ENCODE measurements at regions not wholly inside any gene's neighbourhood (a gene's known extent, or its start where the extent isn't known, plus 50 kb on each side); places are given as distances from the start of the nearest gene placed in this dataset.
A peak's percentile ranks its signal among the peaks of the same experiment; 100 is the strongest.
"Not testable (repeated sequence)": the region's sequence is repeated elsewhere in the genome, so short reads cannot be mapped to it uniquely, and the experiment has no call there.

DNA sequence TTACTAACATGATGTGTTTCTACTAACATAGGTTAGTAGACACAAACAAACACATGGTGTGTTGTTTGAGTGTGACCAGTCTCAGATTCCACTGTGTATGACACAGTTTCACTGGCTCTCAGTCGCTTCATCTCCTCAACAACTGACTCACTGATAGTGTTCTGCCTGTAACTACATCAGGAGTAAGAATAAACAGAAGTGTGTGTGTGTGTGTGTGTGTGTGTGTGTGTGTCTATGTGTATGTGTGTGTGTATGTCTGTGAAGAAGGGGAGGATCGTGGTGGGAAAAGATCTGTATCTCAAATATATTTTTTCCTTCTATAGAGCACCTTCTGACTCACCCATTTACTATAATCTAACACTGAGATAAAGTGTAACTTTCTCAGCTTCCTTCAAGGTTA lies 391.0 kb downstream of the PTPRC start:
- no peaks in the 10 kb centered on the region for H3K9me3 Mint-ChIP-seq (ENCODE audit: low read depth)
- no peaks in the 10 kb centered on the region for H3K27me3 Mint-ChIP-seq
- no peak overlapping the region for H3K4me3 Mint-ChIP-seq
- no peak for DNase-seq
- intact Hi-C loops (cut with DNase I, micrococcal nuclease) = no loop called here
- H3K4me1 Mint-ChIP-seq = peaks cover 17% of the 10 kb centered on the region
- ATAC-seq = peak; percentile 79
- ChIA-PET CTCF (interaction anchor here (0.6 kb wide), 1 partner anchor 1097 kb away, joined by 3 read pairs; no protein-coding TSS in a partner anchor), POLR2A (no interaction called here)
- H3K36me3 Mint-ChIP-seq (ENCODE audit: low read depth) = no peaks in the 10 kb centered on the region
- no peak overlapping the region for H3K27ac Mint-ChIP-seq

DNA sequence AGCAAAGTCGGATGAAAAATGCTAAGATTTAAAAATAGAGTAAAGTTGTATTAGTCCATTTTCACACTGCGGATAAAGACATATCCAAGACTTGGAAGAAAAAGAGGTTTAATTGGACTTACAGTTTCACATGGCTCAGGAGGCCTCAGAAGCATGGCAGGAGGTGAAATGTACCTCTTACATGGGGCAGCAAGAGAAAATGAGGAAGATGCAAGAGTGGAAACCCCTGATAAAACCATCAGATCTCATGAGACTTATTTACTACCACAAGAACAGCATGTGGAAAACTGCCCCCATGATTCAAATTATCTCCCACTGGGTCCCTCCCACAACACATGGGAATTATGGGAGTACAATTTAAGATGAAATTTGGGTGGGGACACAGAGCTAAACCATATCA lies 391.7 kb downstream of the PTPRC start:
- H3K27ac Mint-ChIP-seq; H3K9me3 Mint-ChIP-seq (ENCODE audit: low read depth); H3K27me3 Mint-ChIP-seq; H3K36me3 Mint-ChIP-seq (ENCODE audit: low read depth); POLR2A ChIA-PET; CTCF ChIA-PET; DNase-seq; intact Hi-C loops (cut with DNase I, micrococcal nuclease); H3K4me3 Mint-ChIP-seq; ATAC-seq: not testable (repeated sequence)
- H3K4me1 Mint-ChIP-seq = peaks cover 17% of the 10 kb centered on the region

DNA sequence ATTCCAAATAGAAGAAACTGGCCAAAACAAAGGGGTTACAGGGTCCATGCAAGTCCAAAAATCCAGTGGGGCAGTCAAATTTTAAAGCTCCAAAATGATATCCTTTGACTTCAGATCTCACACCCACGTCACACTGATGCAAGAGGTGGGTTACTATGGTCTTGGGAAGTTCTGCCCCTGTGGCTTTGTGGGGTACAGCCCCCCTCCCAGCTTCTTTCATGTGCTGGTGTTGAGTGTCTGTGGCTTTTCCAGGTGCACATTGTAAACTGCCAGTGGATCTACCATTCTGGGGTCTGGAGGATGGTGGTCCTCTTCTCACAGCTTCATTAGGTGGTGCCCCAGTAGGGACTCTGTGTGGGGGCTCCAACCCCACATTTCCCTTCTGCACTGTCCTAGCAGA lies 392.3 kb downstream of the PTPRC start:
- H3K27me3 Mint-ChIP-seq; ATAC-seq; CTCF ChIA-PET; H3K36me3 Mint-ChIP-seq (ENCODE audit: low read depth); H3K9me3 Mint-ChIP-seq (ENCODE audit: low read depth); H3K4me3 Mint-ChIP-seq; intact Hi-C loops (cut with DNase I, micrococcal nuclease); POLR2A ChIA-PET; H3K27ac Mint-ChIP-seq; DNase-seq: not testable (repeated sequence)
- H3K4me1 Mint-ChIP-seq = peaks cover 17% of the 10 kb centered on the region

DNA sequence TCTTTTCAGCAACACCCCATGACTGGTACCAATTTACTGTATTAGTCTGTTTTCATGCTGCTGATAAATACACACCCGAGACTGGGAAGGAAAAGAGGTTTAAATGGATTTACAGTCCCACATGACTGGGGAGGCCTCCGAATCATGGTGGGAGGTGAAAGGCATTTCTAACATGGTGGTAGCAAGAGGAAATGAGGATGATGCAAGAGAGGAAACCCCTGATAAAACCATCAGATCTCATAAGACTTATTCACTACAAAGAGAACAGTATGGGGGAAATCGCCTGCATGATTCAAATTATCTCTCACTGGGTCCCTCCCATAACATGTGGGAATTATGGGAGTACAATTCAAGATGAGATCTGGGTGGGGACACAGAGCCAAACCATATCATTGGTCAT lies 393.6 kb downstream of the PTPRC start:
- ATAC-seq; H3K4me3 Mint-ChIP-seq; intact Hi-C loops (cut with DNase I, micrococcal nuclease); H3K36me3 Mint-ChIP-seq (ENCODE audit: low read depth); H3K27ac Mint-ChIP-seq; H3K27me3 Mint-ChIP-seq; DNase-seq; POLR2A ChIA-PET; H3K9me3 Mint-ChIP-seq (ENCODE audit: low read depth): not testable (repeated sequence)
- H3K4me1 Mint-ChIP-seq = peaks cover 17% of the 10 kb centered on the region
- CTCF ChIA-PET = interaction anchor here (0.5 kb wide), 1 partner anchor 33 kb away, joined by 3 read pairs; no protein-coding TSS in a partner anchor

DNA sequence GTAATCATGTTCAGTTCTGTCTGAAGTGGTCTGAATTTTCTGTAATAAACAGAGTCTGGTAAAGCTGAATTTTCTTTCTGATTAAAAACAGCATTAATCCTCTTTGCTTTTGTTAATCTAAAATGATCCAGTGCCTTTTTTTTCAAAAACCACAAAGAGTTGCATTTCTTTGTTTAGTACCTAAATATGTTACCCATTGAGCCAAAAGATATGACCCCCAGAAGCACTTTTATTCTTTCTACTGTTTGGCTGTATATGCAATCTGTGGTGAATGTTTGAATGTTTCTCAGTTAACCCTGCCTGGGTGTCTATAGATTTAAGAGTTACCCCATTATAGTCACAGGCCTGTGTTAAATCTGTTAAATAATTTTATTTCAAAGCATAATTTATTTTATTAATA lies 394.8 kb downstream of the PTPRC start:
- Mint-ChIP-seq H3K4me1 (peaks cover 17% of the 10 kb centered on the region), H3K9me3 (ENCODE audit: low read depth) (no peaks in the 10 kb centered on the region), H3K36me3 (ENCODE audit: low read depth) (no peaks in the 10 kb centered on the region), H3K27ac (no peak overlapping the region), H3K4me3 (no peak overlapping the region), H3K27me3 (no peaks in the 10 kb centered on the region)
- ChIA-PET CTCF (interaction anchor here (0.7 kb wide), 1 partner anchor 8 kb away, joined by 3 read pairs; no protein-coding TSS in a partner anchor), POLR2A (no interaction called here)
- intact Hi-C loops (cut with DNase I, micrococcal nuclease) = no loop called here
- ATAC-seq (no peak), DNase-seq (no peak)

DNA sequence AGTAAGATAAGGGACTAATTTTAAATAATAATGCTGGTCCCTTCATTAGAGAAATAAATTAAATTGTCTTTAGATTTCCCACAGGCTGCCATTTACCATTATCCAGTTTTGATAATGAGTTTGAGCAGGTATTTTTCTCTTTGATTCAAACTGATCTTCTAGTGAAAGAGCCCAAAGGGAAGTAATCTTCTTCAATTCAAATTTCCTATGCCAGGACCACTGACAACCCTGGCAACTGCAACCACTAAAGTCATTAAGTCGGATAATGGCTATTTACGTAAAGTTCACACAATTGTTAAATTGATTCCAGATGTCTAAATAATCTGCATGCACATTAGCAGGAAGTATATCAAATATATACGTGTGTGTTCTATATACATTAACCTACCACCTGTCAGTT lies 399.3 kb downstream of the PTPRC start:
- no peak for DNase-seq
- CTCF ChIA-PET = no interaction called here
- peaks cover 23% of the 10 kb centered on the region for H3K4me1 Mint-ChIP-seq

DNA sequence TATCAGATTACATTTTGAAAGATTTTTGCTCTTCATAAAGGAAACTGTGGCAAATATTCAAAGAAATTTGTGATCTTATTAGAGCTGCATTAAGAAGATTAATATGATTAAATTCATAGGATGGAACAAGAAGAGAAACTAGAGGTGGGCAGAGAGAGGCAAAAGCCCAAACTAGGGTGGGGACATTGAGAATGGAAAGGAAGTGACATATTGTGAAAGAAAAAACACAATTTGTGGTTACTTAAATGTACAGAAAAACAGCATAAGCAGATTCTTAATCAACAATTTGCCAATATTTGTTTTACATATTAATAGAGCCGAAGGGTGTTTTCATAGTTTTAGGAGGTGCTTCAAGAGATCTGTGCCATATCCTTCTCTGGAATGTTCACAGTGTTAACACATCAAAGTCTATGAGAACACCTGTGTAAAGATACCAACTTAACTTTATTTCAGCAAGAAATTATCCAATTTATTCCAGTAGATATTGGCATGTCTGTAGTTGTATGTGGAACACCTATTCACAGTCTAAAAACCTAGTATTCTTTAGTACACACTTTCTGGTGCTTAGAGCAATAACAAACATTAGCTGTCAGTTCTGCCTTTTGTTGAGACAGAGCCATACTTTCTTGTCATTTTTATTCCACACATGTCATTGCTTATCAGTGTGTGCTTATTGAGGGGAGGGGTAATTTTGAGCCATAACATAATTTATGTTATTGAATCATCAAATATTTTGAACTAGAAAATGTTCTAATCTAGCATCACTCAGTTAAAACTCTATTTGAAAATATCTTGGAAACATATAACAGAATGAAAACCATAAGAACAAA lies 401.5 kb downstream of the PTPRC start:
- H3K36me3 Mint-ChIP-seq (ENCODE audit: low read depth) = no peaks in the 10 kb centered on the region

More for the DNA sequence above, 399.3 kb downstream of the PTPRC start:
- intact Hi-C loops (cut with DNase I, micrococcal nuclease) = no loop called here
- Mint-ChIP-seq H3K36me3 (ENCODE audit: low read depth) (no peaks in the 10 kb centered on the region), H3K4me3 (no peak overlapping the region), H3K27me3 (no peaks in the 10 kb centered on the region), H3K27ac (no peak overlapping the region), H3K9me3 (ENCODE audit: low read depth) (no peaks in the 10 kb centered on the region)
- no peak for ATAC-seq
- POLR2A ChIA-PET = interaction anchor here (0.6 kb wide), 1 partner anchor 120 kb away, joined by 4 read pairs; no protein-coding TSS in a partner anchor

DNA sequence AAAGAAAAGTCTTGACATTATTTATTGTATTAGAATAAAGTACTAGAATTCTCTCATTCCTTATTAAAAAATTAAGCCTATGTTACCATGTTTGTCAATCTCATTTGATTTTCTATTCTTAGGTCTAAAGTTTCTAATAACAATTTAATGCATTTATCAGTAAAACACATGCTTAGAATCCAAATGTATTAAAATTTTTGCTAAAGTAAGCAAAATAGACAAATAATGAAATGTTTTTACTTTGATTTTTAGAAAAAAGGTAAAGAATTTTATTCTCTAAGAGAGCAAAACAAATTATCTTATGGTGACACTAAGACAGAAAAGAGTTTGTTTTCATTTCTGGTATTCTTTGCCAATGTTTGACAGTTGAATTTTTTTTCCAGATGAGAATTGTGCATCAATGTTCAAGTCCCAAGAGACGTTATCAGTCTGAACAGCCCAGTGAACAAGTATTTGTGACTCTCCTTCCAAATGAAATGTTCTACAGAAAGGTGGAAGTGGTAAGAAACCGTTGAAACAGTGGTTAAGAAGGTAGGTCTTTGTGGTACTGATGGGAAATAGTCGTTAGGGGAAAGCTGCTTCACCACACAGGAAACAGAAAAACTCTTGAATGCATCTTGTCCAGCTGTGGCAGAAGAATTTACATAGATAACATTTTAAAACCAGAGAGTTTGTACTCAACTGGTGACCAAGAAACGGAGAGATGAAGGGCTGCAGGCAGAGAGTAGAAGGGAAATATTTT lies 402.5 kb downstream of the PTPRC start:
- no peaks in the 10 kb centered on the region for H3K27me3 Mint-ChIP-seq
- H3K4me1 Mint-ChIP-seq = peaks cover 21% of the 10 kb centered on the region
- H3K27ac Mint-ChIP-seq = peak overlapping the region; percentile 63
- peak; percentile 89 for ATAC-seq
- no peaks in the 10 kb centered on the region for H3K36me3 Mint-ChIP-seq (ENCODE audit: low read depth)
- intact Hi-C loops (cut with DNase I, micrococcal nuclease) = no loop called here
- peak; percentile 17 for DNase-seq
- H3K9me3 Mint-ChIP-seq (ENCODE audit: low read depth) = no peaks in the 10 kb centered on the region
- ChIA-PET CTCF (interaction anchor here (0.6 to 1.1 kb wide), 2 partner anchors 8 to 32 kb away, joined by 3 read pairs; no protein-coding TSS in a partner anchor), POLR2A (interaction anchor here (0.6 kb wide), 1 partner anchor 69 kb away, joined by 3 read pairs; no protein-coding TSS in a partner anchor)
- H3K4me3 Mint-ChIP-seq = peak overlapping the region; percentile 2

More for the DNA sequence above, 401.5 kb downstream of the PTPRC start:
- no peaks in the 10 kb centered on the region for H3K9me3 Mint-ChIP-seq (ENCODE audit: low read depth)
- ChIA-PET CTCF (interaction anchor here (1.2 kb wide), 1 partner anchor 271 kb away, joined by 3 read pairs; no protein-coding TSS in a partner anchor), POLR2A (no interaction called here)
- DNase-seq (no peak), ATAC-seq (no peak)
- intact Hi-C loops (cut with DNase I, micrococcal nuclease) = no loop called here
- H3K4me1 Mint-ChIP-seq = peaks cover 21% of the 10 kb centered on the region
- H3K27me3 Mint-ChIP-seq = no peaks in the 10 kb centered on the region
- no peak overlapping the region for H3K4me3 Mint-ChIP-seq
- H3K27ac Mint-ChIP-seq = no peak overlapping the region

DNA sequence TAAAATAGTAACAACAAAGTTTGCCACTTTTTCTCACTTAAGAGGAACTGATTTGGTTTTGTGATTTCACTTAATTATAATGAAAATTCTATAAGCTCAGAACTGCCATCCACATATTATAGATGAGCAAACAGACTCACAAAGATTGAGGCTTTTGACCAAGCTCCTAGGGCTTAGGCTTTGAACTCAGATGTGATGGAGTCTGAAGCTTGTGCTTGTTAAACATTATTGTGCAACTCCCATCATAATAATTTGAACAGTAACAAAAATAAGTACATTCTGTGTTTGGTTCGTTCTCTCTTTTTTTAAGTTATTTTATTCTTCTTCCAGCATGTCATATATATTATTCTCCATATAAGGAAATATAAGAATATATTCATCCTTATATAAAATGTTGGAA lies 403.4 kb downstream of the PTPRC start:
- peaks cover 21% of the 10 kb centered on the region for H3K4me1 Mint-ChIP-seq
- intact Hi-C loops (cut with DNase I, micrococcal nuclease) = no loop called here
- ChIA-PET CTCF (interaction anchor here (0.6 to 1.1 kb wide), 2 partner anchors 9 to 33 kb away, joined by 3 read pairs; no protein-coding TSS in a partner anchor), POLR2A (interaction anchor here (0.6 kb wide), 1 partner anchor 70 kb away, joined by 3 read pairs; no protein-coding TSS in a partner anchor)
- no peak overlapping the region for H3K27ac Mint-ChIP-seq
- no peaks in the 10 kb centered on the region for H3K27me3 Mint-ChIP-seq
- DNase-seq (no peak), ATAC-seq (no peak)
- no peaks in the 10 kb centered on the region for H3K36me3 Mint-ChIP-seq (ENCODE audit: low read depth)
- no peak overlapping the region for H3K4me3 Mint-ChIP-seq
- H3K9me3 Mint-ChIP-seq (ENCODE audit: low read depth) = no peaks in the 10 kb centered on the region

DNA sequence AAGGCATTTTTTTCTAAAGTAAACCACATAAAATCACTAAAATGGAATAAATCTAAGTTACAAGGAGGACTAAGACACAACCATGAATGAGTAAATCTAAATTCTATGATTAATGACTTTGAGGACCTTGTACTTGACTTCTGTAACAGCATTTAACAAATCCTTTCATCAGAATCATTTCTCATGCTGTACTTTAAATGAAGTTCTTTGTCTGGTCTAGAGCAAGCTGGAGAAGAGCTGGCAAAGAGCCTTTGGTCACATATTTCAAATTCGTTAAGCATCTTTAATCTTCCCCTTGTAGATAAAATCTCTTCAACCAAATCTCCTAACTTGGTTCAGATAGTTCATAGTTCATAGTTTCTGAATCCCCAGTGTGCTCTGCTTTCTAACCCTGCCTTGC lies 405.4 kb downstream of the PTPRC start:
- intact Hi-C loops (cut with DNase I, micrococcal nuclease) = no loop called here
- ChIA-PET POLR2A (no interaction called here), CTCF (no interaction called here)
- Mint-ChIP-seq H3K27ac (no peak overlapping the region), H3K36me3 (ENCODE audit: low read depth) (no peaks in the 10 kb centered on the region), H3K4me1 (peaks cover 21% of the 10 kb centered on the region), H3K9me3 (ENCODE audit: low read depth) (peaks cover 12% of the 10 kb centered on the region), H3K27me3 (no peaks in the 10 kb centered on the region), H3K4me3 (no peak overlapping the region)
- ATAC-seq (no peak), DNase-seq (no peak)

DNA sequence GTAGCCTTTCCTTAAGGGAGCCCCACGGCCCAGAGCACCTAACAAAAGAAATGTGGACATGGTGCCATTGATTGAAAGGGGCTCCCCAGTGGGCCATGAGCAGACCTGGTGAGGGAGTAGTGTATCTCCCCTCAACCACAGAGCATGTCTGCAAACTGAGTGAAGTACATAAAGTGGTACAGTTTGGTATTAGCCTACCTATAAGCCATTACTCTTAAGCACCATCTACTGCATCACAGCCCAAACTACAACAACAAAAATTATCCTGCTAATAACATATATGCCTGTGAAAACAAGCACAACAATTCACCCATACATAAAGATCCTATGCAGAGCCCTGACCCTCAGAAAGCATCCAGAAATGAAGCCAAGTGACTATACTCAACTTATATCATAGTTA lies 407.8 kb downstream of the PTPRC start:
- H3K4me3 Mint-ChIP-seq = no peak overlapping the region
- intact Hi-C loops (cut with DNase I, micrococcal nuclease) = no loop called here
- H3K9me3 Mint-ChIP-seq (ENCODE audit: low read depth) = peaks cover 24% of the 10 kb centered on the region
- H3K36me3 Mint-ChIP-seq (ENCODE audit: low read depth) = peaks cover 2% of the 10 kb centered on the region
- no peak overlapping the region for H3K27ac Mint-ChIP-seq
- peaks cover 5% of the 10 kb centered on the region for H3K4me1 Mint-ChIP-seq
- ATAC-seq (no peak), DNase-seq (no peak)
- H3K27me3 Mint-ChIP-seq = no peaks in the 10 kb centered on the region
- POLR2A ChIA-PET = no interaction called here
- CTCF ChIA-PET = no interaction called here
